Sigmoid colon (tissue), 6 donors: ENCODE measurements at regions not wholly inside any gene's neighbourhood (a gene's known extent, or its start where the extent isn't known, plus 50 kb on each side); places are given as distances from the start of the nearest gene placed in this dataset.

ENCODE experiments used
- DNase-seq: peaks from one replicate; pipeline ENCODE4 v3.0.0-alpha.2; 2019
- H3K27ac ChIP-seq, 4 donors: fragments of 200-600 bp; sonication (generic); one replicate each; pipeline ENCODE4 v1.5.1; 2016 to 2019; ENCODE audit warnings: mild to moderate bottlenecking in 1 of 4
- H3K27me3 ChIP-seq, 3 donors: fragments of 200-600 bp; sonication (generic); one replicate each; pipeline ENCODE4 v1.5.1; 2019; ENCODE audit warnings: mild to moderate bottlenecking in 1 of 3
- H3K36me3 ChIP-seq, 4 donors: fragments of 200-600 bp; sonication (generic); one replicate each; pipeline ENCODE4 v1.5.1; 2016 to 2019
- H3K4me1 ChIP-seq, 4 donors: fragments of 200-600 bp; sonication (generic); one replicate each; pipeline ENCODE4 v1.5.1; 2017 to 2019
- H3K4me3 ChIP-seq, 4 donors: fragments of 200-600 bp; sonication (generic); one replicate each; pipeline ENCODE4 v1.5.1; 2017 to 2019; ENCODE audit warnings: mild to moderate bottlenecking in 2 of 4, moderate library complexity in 1 of 4
- H3K9me3 ChIP-seq, 4 donors: fragments of 200-600 bp in 3 of 4; sonication (generic) in 3 of 4; one replicate each; pipeline versions ENCODE4 v1.5.1 to v1.6.1; 2013 to 2019
- EP300 ChIP-seq, 4 donors: sonication (generic); formaldehyde crosslinking; IDR thresholded peaks; one replicate each; pipeline ENCODE4 v1.6.1; 2017; ENCODE audit warnings: antibody characterized with exemption in 4 of 4
- POLR2A ChIP-seq, 2 donors: fragments of 450-650 bp; IDR thresholded peaks; one replicate each; pipeline ENCODE4 v1.6.1; 2016; ENCODE audit warnings: antibody characterized with exemption in 2 of 2, mild to moderate bottlenecking in 2 of 2, moderate library complexity in 2 of 2
- POLR2AphosphoS5 ChIP-seq, 4 donors: sonication (generic); formaldehyde crosslinking; IDR thresholded peaks; one replicate each; pipeline ENCODE4 v1.6.1; 2017; ENCODE audit warnings: antibody characterized with exemption in 4 of 4
- WGBS, 2 donors: extraction: QIAGEN DNeasy Blood & Tissue Kit; methylation state at CpG; one replicate each; pipeline ENCODE4 v1.1.7; 2013; 5-methylcytosine and 5-hydroxymethylcytosine counted together
- intact Hi-C: fragments of 100-400 bp; cut with DNase I; formaldehyde crosslinking; loops from one replicate; pipeline ENCODE4 v1.15.1; 2023
- TF ChIP-seq, protein P1 (sequence below), 4 experiments: fragments of 450-650 bp in 3 of 4; fragments of 200-600 bp in 1 of 4; IDR thresholded peaks; one replicate each; pipeline ENCODE4 v1.5.1; 2016 to 2019; ENCODE audit warnings: antibody characterized with exemption in 4 of 4, mild to moderate bottlenecking in 3 of 4, moderate library complexity in 2 of 4
- donor health status: healthy with polysubstance abuse.
- donor health status: healthy.

DNA sequence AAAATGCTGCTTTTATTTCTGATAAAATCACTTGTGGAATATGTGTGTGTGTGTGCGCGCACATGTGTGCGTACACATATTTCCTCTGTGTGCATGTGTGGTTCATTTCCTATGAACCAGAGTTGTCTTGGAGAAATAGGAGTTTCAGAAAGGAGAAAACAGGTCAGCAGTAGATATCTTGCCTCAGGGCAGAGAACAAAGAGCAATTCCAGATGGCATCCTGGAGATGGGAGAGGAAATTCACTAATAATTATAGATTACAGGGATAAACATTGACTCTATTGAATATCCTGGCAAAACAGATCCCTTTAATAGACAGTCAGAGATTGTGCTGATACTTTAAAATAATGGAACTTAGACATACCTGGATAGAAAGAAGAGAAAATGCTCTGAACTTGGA, 298.0 kb downstream of the TRIB2 start:
- intact Hi-C loops, result no loop called here
- WGBS, 2 donors, result 97% methylated on average over 3 of the region's 3 CpGs
- H3K27ac ChIP-seq, result no peak overlapping the region
- no peak for DNase-seq
- TF ChIP-seq POLR2A (IDR thresholded peaks at IDR 0.05) (no peak), EP300 (IDR thresholded peaks at IDR 0.05) (no peak), POLR2AphosphoS5 (IDR thresholded peaks at IDR 0.05) (no peak)
- TF ChIP-seq, protein P1, sequence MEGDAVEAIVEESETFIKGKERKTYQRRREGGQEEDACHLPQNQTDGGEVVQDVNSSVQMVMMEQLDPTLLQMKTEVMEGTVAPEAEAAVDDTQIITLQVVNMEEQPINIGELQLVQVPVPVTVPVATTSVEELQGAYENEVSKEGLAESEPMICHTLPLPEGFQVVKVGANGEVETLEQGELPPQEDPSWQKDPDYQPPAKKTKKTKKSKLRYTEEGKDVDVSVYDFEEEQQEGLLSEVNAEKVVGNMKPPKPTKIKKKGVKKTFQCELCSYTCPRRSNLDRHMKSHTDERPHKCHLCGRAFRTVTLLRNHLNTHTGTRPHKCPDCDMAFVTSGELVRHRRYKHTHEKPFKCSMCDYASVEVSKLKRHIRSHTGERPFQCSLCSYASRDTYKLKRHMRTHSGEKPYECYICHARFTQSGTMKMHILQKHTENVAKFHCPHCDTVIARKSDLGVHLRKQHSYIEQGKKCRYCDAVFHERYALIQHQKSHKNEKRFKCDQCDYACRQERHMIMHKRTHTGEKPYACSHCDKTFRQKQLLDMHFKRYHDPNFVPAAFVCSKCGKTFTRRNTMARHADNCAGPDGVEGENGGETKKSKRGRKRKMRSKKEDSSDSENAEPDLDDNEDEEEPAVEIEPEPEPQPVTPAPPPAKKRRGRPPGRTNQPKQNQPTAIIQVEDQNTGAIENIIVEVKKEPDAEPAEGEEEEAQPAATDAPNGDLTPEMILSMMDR (IDR thresholded peaks at IDR 0.05), result no peak
- no peak overlapping the region for H3K4me3 ChIP-seq
- H3K27me3 ChIP-seq, result peaks cover 0 to 4% (median 0%) of the 10 kb centered on the region in 3 donors
- no peaks in the 10 kb centered on the region for H3K36me3 ChIP-seq
- H3K9me3 ChIP-seq, result no peaks in the 10 kb centered on the region
- H3K4me1 ChIP-seq, result no peaks in the 10 kb centered on the region

DNA sequence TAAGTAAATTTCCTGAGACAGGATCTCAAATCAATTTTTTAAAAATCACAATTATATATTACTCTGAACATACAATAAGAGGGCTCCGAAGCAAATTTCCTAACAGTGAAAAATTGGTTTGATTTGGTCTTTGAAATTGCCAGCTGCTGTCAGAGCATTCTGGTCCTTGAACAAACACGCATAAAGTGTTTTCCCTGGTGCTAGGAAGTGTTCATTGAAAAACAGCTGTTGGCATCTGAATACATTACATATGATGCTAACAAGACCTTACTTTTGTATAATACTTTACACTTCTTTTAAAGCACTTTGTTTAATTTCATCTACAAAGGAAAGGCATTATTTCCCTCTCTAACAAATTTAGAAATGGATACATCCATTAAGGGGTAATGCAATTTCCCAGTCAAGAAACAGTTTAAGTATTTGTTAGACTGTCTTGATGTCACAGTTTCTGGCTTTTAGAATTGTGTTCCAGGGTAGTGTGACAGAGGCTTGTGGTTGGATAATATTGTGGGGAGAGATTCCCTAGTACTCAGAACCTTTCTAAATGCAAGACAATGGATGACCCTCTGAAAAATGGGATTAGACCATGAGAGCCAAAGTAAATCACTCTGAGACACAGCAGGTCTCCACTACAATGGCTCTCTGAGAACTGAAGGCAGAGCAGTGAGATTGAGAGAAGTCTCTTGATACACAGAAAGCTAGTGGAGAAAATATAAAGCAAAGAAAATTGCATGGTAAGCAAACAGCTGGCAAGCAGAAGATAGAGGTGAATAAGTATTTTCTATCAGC, 299.0 kb downstream of the TRIB2 start:
- 72 to 88% methylated on average over 2 of the region's 2 CpGs for WGBS, 2 donors
- intact Hi-C loops, result no loop called here
- TF ChIP-seq, protein P1 (IDR thresholded peaks at IDR 0.05), result no peak
- TF ChIP-seq EP300 (IDR thresholded peaks at IDR 0.05) (no peak), POLR2A (IDR thresholded peaks at IDR 0.05) (no peak), POLR2AphosphoS5 (IDR thresholded peaks at IDR 0.05) (no peak)

DNA sequence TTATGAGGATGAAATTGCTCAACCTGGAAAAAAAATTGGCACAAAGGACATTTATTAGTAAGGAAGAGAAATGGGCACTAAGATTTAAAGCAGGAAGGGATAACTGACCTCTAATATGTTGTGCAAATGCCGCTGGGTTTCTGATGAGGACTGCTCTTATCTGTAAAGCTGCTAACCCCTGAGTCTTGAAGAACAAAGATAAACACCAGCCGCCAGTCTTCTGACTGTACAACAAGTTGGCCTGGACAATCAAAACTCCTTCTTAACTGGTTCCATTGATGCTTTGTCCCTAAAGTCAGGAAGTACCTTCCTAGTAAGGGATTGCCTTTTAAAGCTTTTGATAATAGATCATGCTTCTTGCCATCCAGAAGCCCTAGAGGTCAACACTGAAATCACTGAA, 301.8 kb downstream of the TRIB2 start:
- Histone ChIP-seq H3K27ac (no peak overlapping the region), H3K4me3 (no peak overlapping the region), H3K36me3 (no peaks in the 10 kb centered on the region), H3K4me1 (no peaks in the 10 kb centered on the region), H3K27me3 (peaks cover 0 to 4% (median 0%) of the 10 kb centered on the region in 3 donors), H3K9me3 (no peaks in the 10 kb centered on the region)
- no peak for TF ChIP-seq POLR2AphosphoS5 (IDR thresholded peaks at IDR 0.05)
- TF ChIP-seq, protein P1 (IDR thresholded peaks at IDR 0.05), result no peak
- no peak for TF ChIP-seq POLR2A (IDR thresholded peaks at IDR 0.05)
- TF ChIP-seq EP300 (IDR thresholded peaks at IDR 0.05), result no peak
- intact Hi-C loops, result no loop called here
- 63 to 83% methylated on average over 2 of the region's 2 CpGs for WGBS, 2 donors
- DNase-seq, result no peak

More for the DNA sequence above, 299.0 kb downstream of the TRIB2 start:
- Histone ChIP-seq H3K36me3 (no peaks in the 10 kb centered on the region), H3K4me3 (no peak overlapping the region), H3K27me3 (peaks cover 0 to 4% (median 0%) of the 10 kb centered on the region in 3 donors), H3K4me1 (no peaks in the 10 kb centered on the region), H3K27ac (no peak overlapping the region), H3K9me3 (no peaks in the 10 kb centered on the region)
- DNase-seq, result no peak

DNA sequence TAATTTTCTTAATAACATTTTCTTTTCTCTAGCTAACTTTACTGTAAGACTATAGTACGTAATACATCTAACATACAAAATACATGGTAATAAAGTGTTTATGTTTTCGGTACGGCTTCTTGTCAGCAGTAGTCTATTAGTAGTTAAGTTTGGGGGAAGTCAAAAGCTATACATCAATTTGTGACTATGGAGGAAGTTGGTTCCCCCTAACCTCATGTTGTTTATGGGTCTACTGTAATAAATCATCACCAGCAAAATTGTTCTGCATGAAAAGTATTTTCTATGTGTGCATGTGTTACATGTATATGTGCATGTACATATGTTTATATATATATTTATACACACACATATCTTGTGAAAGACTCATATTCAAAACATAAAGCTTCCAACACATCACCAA, 303.0 kb downstream of the TRIB2 start:
- H3K27ac ChIP-seq, result no peak overlapping the region
- no peaks in the 10 kb centered on the region for H3K36me3 ChIP-seq
- no peaks in the 10 kb centered on the region for H3K9me3 ChIP-seq
- 63 to 82% methylated on average over 3 of the region's 3 CpGs for WGBS, 2 donors
- H3K27me3 ChIP-seq, result no peaks in the 10 kb centered on the region
- TF ChIP-seq, protein P1 (IDR thresholded peaks at IDR 0.05), result no peak
- H3K4me3 ChIP-seq, result no peak overlapping the region
- no peak for DNase-seq
- no peaks in the 10 kb centered on the region for H3K4me1 ChIP-seq
- intact Hi-C loops, result no loop called here

DNA sequence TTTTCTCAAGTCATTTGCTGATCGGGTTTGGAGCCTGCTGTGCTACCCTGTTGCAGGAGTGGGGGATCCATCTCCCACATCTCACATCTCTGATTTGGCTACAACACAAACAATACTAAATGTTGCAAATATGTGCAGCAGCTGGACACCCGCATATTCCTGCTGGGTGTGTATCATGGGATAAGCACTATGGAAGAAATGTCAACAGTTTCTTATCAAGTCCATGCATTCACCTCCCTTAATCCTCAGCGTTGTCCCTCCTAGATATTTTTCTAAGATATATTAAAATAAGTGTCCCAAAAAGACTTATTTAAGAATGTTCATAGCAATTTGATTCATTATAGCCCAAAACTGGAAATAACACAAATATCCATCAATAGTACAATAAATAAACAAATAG, 303.7 kb downstream of the TRIB2 start:
- intact Hi-C loops, result no loop called here
- TF ChIP-seq POLR2AphosphoS5 (IDR thresholded peaks at IDR 0.05) (no peak), POLR2A (IDR thresholded peaks at IDR 0.05) (no peak), EP300 (IDR thresholded peaks at IDR 0.05) (no peak)
- TF ChIP-seq, protein P1 (IDR thresholded peaks at IDR 0.05), result no peak
- Histone ChIP-seq H3K27me3 (no peaks in the 10 kb centered on the region), H3K27ac (no peak overlapping the region), H3K4me1 (no peaks in the 10 kb centered on the region), H3K4me3 (no peak overlapping the region), H3K9me3 (no peaks in the 10 kb centered on the region), H3K36me3 (no peaks in the 10 kb centered on the region)
- WGBS, 2 donors, result 43 to 67% methylated on average over 3 of the region's 3 CpGs
- DNase-seq, result no peak
